Activated CD4-positive, alpha-beta T cell treated with anti-CD3 and anti-CD28 coated beads, Interleukin-2, amount 10 ng/mL, durations not matched to agents 24 days and 14 days (primary cell): ENCODE measurements at regions not wholly inside any gene's neighbourhood (a gene's known extent, or its start where the extent isn't known, plus 50 kb on each side); places are given as distances from the start of the nearest gene placed in this dataset.

Source experiments
- DNase-seq: peaks from one replicate; pipeline ENCODE4 v3.0.0; 2022
- H3K27ac Mint-ChIP-seq: one replicate; pipeline ENCODE4 v1.8.0; 2022; ENCODE audit warnings: mild to moderate bottlenecking, mixed read lengths
- H3K27me3 Mint-ChIP-seq: one replicate; pipeline ENCODE4 v1.8.0; 2022; ENCODE audit warnings: mixed read lengths
- H3K36me3 Mint-ChIP-seq: one replicate; pipeline ENCODE4 v1.8.0; 2022; ENCODE audit warnings: low read depth, mild to moderate bottlenecking, mixed read lengths
- H3K4me1 Mint-ChIP-seq: one replicate; pipeline ENCODE4 v1.8.0; 2021; ENCODE audit warnings: mixed read lengths
- H3K4me3 Mint-ChIP-seq: one replicate; pipeline ENCODE4 v1.8.0; 2022; ENCODE audit warnings: mild to moderate bottlenecking, moderate library complexity, mixed read lengths
- H3K9me3 Mint-ChIP-seq: one replicate; pipeline ENCODE4 v1.8.0; 2021; ENCODE audit warnings: mixed read lengths
- intact Hi-C: fragments of 100-400 bp; cut with micrococcal nuclease; formaldehyde crosslinking; loops from one replicate; pipeline ENCODE4 v1.15.1; 2023

DNA sequence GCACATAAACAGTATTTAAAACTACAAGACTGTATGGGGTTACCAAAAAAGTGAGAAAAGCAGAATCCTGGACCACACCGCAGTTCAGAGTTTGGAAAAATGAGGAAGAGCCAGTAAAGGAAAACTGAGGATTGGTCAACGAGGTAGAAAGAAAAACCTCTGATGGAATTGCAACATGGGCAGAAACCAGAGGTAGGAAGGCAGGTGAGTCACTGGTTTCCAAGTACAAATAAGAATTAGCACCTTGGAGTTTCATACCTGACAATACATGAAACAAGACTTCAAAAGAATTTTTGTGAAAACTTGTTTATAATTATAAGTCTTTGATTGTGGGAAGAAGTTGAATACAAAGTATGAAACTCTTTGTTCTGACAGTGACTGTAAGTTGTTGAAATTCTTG, 533.7 kb upstream of the DAB1 start:
- Mint-ChIP-seq H3K4me1 (no peaks in the 10 kb centered on the region), H3K9me3 (no peaks in the 10 kb centered on the region), H3K27ac (no peak overlapping the region), H3K27me3 (no peaks in the 10 kb centered on the region), H3K36me3 (no peaks in the 10 kb centered on the region), H3K4me3 (no peak overlapping the region)
- DNase-seq: no peak
- intact Hi-C loops: no loop called here

DNA sequence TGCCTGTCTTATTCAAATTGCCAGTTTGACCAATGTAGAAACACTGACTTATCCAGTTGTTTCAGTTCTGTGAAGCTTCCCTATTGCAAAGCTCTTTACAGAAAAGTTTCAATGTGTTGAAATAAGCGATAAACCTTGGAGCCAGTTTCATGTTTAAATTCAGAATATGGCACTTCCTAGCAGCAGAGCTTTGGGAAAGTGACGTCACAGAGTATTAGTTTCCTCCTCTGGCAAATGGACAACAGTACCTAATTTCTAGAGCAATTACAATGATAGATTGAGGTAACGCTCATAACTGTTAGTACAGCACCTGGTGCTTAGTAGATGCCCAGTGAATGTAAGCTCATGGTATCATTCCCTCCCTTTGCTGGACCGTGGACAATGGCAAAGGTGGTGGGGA, 527.5 kb upstream of the DAB1 start:
- Mint-ChIP-seq H3K27ac (no peak overlapping the region), H3K27me3 (no peaks in the 10 kb centered on the region), H3K9me3 (no peaks in the 10 kb centered on the region), H3K36me3 (no peaks in the 10 kb centered on the region), H3K4me1 (no peaks in the 10 kb centered on the region), H3K4me3 (no peak overlapping the region)
- no peak for DNase-seq
- intact Hi-C loops: no loop called here

DNA sequence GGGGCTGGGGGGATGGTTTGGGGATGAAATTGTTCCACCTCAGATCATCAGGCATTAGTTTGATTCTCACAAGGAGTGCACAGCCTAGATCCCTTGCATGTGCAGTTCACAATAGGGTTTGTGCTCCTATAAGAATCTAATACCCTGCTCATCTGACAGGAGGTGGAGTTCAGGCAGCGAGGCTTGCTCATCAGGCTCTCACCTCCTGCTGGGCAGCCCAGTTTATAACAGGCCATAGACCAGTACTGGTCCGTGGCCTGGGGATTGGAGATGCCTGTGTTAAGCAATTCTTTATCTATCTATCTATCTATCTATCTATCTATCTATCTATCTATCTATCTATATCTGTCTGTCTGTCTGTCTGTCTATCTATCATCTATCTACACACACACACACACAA, 525.3 kb upstream of the DAB1 start:
- H3K36me3 Mint-ChIP-seq: no peaks in the 10 kb centered on the region
- no peak overlapping the region for H3K4me3 Mint-ChIP-seq
- intact Hi-C loops: no loop called here
- H3K27ac Mint-ChIP-seq: no peak overlapping the region
- DNase-seq: no peak
- no peaks in the 10 kb centered on the region for H3K4me1 Mint-ChIP-seq
- no peaks in the 10 kb centered on the region for H3K9me3 Mint-ChIP-seq
- H3K27me3 Mint-ChIP-seq: no peaks in the 10 kb centered on the region

DNA sequence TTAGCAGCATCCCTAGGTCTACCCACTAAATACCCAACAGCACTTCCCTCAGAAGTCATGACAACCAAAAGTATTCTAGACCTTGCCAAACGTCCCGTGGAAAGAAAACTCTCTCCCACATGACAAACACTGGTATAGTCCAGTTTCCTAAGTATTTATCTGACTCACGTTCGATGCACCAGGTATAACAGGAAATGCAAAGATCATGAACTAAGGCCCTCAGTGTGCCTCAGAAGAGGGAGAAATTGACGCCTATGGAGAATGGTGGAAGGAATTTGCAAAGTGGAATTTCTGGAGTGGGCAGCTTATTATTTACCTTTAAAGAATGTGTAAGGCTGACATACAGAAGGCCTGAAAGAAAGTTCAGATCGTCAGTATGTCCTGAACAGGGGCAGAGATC, 523.6 kb upstream of the DAB1 start:
- Mint-ChIP-seq H3K36me3 (no peaks in the 10 kb centered on the region), H3K4me1 (no peaks in the 10 kb centered on the region), H3K4me3 (no peak overlapping the region), H3K9me3 (no peaks in the 10 kb centered on the region), H3K27me3 (no peaks in the 10 kb centered on the region), H3K27ac (no peak overlapping the region)
- no peak for DNase-seq
- intact Hi-C loops: no loop called here

DNA sequence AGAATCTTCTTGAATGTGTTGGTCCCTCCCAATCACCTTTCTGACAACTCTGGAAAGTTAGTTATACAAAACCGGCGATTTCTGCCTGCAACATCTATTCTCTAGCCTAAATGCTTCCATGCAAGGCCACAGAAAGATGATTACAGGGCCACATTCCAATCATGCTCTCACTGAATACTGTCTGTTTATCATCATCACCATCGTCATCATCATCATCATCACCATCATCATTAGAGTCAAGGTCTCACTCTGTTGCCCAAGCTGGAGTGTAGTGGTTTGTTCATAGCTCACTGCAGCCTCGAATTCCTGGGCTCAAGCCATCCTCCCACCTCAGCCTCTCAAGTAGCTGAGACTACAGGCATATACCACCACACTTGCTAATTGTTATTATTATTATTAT, 521.2 kb upstream of the DAB1 start:
- H3K36me3 Mint-ChIP-seq: no peaks in the 10 kb centered on the region
- intact Hi-C loops: no loop called here
- no peak overlapping the region for H3K4me3 Mint-ChIP-seq
- H3K27ac Mint-ChIP-seq: no peak overlapping the region
- DNase-seq: no peak
- no peaks in the 10 kb centered on the region for H3K27me3 Mint-ChIP-seq
- no peaks in the 10 kb centered on the region for H3K4me1 Mint-ChIP-seq
- H3K9me3 Mint-ChIP-seq: no peaks in the 10 kb centered on the region

DNA sequence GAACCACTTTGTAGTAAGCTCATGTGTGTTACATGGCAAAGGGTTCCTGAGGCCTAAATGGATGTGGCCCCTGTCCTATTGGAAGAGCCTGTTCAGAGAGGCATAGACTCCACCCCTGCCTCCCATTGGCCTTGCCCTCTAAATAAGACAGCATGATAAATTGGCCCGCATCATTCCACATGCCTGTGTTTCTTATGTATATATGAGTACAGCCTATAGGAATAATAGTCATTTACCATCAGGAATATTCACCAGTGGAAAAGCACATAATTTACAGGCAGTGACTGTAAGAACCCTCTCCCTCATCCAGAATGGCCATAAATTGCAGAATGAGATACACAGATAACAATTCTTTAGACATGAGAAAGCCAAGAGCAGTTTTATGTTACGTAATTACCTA, 519.5 kb upstream of the DAB1 start:
- Mint-ChIP-seq H3K9me3 (peaks cover 3% of the 10 kb centered on the region), H3K27ac (no peak overlapping the region), H3K36me3 (no peaks in the 10 kb centered on the region), H3K27me3 (no peaks in the 10 kb centered on the region), H3K4me3 (no peak overlapping the region), H3K4me1 (no peaks in the 10 kb centered on the region)
- no peak for DNase-seq
- intact Hi-C loops: no loop called here

DNA sequence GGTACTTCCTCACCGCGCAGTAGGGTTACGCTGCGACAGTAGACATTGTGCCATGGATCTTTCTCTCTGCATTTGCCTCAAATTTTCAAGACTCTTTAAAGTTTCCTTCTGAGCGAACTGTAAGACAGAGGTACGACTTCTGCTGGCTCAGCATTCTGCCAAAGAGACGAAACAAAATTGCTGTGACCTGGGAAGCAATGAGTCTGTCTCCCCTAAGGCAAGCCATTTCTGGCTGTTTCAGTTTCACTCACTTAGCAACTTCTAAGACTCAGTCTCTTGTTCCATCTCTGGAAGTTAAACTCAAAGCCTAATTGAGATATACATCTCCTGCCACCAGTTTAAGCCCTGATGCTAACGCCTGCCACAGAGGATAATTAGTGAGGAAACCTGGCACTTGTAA, 510.9 kb upstream of the DAB1 start:
- Mint-ChIP-seq H3K27me3 (peaks cover 3% of the 10 kb centered on the region), H3K9me3 (peaks cover 3% of the 10 kb centered on the region), H3K4me1 (no peaks in the 10 kb centered on the region), H3K27ac (no peak overlapping the region), H3K36me3 (no peaks in the 10 kb centered on the region), H3K4me3 (no peak overlapping the region)
- DNase-seq: no peak
- intact Hi-C loops: no loop called here

DNA sequence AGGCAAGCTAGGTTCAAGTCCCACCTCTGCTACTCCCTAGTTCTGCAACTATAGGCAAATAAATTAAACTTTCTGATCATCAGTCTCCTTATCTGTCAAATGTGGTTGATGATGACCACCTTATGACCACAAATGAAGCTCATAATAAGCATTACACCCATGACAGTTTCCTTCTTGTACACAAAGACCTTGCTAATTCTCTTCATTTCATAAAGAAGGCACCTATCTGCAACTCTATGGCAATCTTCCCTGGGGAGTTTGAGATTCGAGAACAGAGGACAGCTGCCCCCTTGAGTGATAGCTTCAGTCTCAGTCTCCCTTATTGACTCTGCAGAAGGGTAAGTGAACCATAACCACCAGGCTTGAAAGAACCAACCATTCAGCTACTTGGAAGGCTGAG, 503.1 kb upstream of the DAB1 start:
- DNase-seq: no peak
- Mint-ChIP-seq H3K4me1 (no peaks in the 10 kb centered on the region), H3K36me3 (no peaks in the 10 kb centered on the region), H3K9me3 (no peaks in the 10 kb centered on the region), H3K4me3 (no peak overlapping the region), H3K27me3 (peaks cover 3% of the 10 kb centered on the region), H3K27ac (no peak overlapping the region)
- intact Hi-C loops: no loop called here

DNA sequence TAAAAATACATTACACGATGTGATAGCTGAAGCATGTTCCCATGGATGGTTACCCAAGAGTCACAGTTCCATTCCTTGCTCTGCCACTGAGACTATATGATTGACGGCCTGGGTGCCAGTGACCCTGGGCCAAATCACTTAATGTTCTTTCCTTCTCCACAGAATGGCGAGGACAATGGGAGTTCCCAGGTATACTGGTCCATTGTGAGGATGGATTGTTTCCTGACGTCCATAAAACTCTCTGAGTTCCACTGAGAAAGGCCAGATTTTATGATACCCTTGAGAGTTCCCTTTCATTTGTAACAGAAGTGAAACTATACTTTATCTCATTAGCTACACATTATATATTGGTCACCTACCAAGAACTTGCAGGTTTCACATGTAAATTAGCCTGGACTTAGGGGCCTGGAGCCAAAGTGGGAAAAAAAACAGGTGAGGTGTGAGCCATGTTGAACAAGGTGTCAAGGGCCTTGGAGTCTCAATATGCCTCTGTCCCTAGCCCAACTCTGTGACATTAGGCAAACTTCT, 502.2 kb upstream of the DAB1 start:
- Mint-ChIP-seq H3K27ac (no peak overlapping the region), H3K9me3 (no peaks in the 10 kb centered on the region)

DNA sequence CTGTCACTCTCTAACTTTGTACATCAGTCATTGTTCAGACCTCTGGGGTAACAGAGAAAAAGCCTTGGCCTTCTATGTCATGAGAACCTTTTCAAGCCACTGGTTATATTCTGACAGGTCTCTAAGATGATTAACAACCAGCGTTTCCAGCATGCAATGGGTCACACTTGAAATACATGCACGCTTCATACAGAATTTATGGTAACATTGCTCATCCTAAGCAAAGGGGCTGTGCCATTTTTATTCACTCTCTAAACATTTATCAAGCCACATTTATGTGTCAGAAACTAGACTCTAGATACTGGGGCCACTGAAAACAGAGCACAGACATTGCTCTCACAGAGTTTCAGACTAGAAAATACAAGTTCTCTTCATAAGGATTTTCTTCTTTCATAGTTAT, 501.4 kb upstream of the DAB1 start:
- intact Hi-C loops: no loop called here
- no peaks in the 10 kb centered on the region for H3K36me3 Mint-ChIP-seq
- H3K4me3 Mint-ChIP-seq: no peak overlapping the region
- H3K4me1 Mint-ChIP-seq: no peaks in the 10 kb centered on the region
- H3K9me3 Mint-ChIP-seq: no peaks in the 10 kb centered on the region
- DNase-seq: no peak
- no peak overlapping the region for H3K27ac Mint-ChIP-seq
- no peaks in the 10 kb centered on the region for H3K27me3 Mint-ChIP-seq

More for the DNA sequence above, 502.2 kb upstream of the DAB1 start:
- no peak for DNase-seq
- intact Hi-C loops: no loop called here
- no peak overlapping the region for H3K4me3 Mint-ChIP-seq
- H3K27me3 Mint-ChIP-seq: peaks cover 3% of the 10 kb centered on the region
- H3K4me1 Mint-ChIP-seq: no peaks in the 10 kb centered on the region
- no peaks in the 10 kb centered on the region for H3K36me3 Mint-ChIP-seq

DNA sequence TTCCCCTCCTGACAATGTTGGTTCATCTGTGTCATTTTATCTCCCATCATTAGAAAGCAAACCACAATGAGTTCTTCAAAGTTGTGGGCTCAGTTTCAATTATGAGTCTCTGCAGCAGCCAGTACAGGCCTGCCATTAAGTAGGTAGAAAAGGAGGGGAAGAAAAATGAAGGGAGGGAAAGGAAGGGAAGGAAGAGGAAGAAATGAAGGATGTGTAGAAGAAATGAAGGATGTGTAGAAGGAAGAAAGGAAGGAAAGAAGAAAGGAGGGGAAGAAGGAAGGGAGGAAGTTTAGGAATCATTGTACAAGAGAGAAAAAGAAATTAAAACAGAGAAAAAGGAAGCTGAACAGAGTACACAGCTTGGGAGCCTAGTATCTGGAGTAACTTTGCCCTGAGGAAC, 498.3 kb upstream of the DAB1 start:
- DNase-seq: no peak
- Mint-ChIP-seq H3K36me3 (no peaks in the 10 kb centered on the region), H3K27me3 (no peaks in the 10 kb centered on the region), H3K4me3 (no peak overlapping the region), H3K27ac (no peak overlapping the region), H3K9me3 (no peaks in the 10 kb centered on the region), H3K4me1 (no peaks in the 10 kb centered on the region)
- intact Hi-C loops: no loop called here

DNA sequence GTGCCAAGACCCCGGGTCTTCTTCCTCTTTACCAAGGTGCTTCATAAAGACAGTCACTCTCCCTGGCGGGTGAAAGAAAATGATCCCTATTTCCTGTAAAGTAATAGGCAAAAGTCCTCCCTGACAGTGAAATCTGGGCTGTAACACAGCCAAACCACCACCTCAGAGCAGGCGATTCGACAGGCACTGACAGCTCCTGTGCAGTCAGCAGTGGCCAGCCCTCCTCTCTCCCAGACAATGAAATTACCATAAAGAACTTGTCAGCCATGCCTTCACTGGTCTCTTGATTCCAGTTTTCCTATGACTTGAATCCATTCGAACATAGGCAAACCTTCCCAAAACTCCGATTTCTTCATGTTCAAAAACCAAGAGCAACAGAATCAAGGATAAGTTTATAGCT, 492.2 kb upstream of the DAB1 start:
- no peak overlapping the region for H3K4me3 Mint-ChIP-seq
- H3K4me1 Mint-ChIP-seq: no peaks in the 10 kb centered on the region
- H3K36me3 Mint-ChIP-seq: no peaks in the 10 kb centered on the region
- intact Hi-C loops: no loop called here
- H3K27me3 Mint-ChIP-seq: no peaks in the 10 kb centered on the region
- no peak for DNase-seq
- H3K9me3 Mint-ChIP-seq: no peaks in the 10 kb centered on the region
- no peak overlapping the region for H3K27ac Mint-ChIP-seq

DNA sequence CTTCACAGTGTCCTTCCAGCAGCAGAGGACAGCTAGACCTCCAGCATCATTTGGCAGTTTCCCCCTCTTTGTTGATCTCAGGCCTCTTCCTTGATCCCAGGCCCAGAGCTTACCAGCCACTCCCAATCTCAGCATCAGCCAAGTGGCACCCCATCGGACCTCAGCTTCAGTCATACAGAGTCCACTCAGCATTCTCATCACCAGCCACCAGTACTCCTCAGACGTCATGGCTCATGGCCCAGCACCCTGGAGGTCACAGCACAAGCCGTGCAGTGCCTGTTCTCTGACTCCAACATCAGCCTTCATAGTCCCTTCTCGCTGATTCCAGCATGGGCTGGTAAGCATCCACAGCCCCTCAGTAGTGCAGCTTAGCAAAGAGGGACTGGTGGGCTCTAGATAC, 487.6 kb upstream of the DAB1 start:
- Mint-ChIP-seq H3K4me3 (no peak overlapping the region), H3K9me3 (no peaks in the 10 kb centered on the region), H3K4me1 (no peaks in the 10 kb centered on the region), H3K36me3 (no peaks in the 10 kb centered on the region), H3K27me3 (no peaks in the 10 kb centered on the region), H3K27ac (no peak overlapping the region)
- intact Hi-C loops: no loop called here
- DNase-seq: no peak

DNA sequence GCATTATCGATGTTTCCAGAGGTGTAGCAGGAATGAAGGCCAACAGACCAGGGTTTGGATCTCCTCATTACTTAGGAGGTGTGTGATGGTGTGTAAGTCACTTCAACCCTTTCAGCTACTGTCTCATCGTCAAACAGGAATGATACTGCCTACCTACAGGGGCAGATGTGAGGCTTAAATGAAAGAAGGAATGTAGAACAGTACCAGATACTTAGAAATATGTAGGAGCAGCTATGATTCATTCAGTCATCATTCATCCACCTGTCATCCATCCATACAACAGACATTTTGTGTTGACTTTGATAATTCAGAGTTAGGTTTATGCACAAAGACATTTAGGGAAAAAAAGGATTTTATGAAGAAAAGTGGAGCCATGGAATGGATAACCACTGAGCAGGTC, 486.9 kb upstream of the DAB1 start:
- no peaks in the 10 kb centered on the region for H3K4me1 Mint-ChIP-seq
- H3K4me3 Mint-ChIP-seq: no peak overlapping the region
- DNase-seq: no peak
- H3K27ac Mint-ChIP-seq: no peak overlapping the region
- no peaks in the 10 kb centered on the region for H3K27me3 Mint-ChIP-seq
- intact Hi-C loops: no loop called here
- H3K9me3 Mint-ChIP-seq: no peaks in the 10 kb centered on the region
- H3K36me3 Mint-ChIP-seq: no peaks in the 10 kb centered on the region

DNA sequence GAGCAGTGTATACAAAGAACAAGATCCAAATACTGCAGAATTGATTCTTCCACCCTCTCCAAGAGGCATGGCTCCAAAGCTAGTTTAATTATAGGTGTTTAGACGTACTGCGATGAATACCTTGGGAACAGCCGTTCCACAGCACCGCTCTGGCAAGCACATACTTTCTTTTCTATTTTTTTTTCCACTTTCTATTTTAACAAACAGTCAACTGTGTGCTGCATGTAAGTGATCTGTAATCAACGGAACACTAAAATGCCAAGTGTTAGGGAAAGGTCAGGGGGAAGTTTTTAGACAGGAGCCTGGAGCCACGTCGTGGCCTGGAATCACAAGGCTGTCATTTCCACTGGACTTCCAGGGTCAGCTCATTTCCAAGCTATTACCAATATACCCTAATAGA, 486.4 kb upstream of the DAB1 start:
- no peak overlapping the region for H3K27ac Mint-ChIP-seq
- no peaks in the 10 kb centered on the region for H3K27me3 Mint-ChIP-seq
- no peaks in the 10 kb centered on the region for H3K36me3 Mint-ChIP-seq

More for the DNA sequence above, 486.4 kb upstream of the DAB1 start:
- intact Hi-C loops: no loop called here
- no peak for DNase-seq
- H3K9me3 Mint-ChIP-seq: no peaks in the 10 kb centered on the region
- H3K4me1 Mint-ChIP-seq: no peaks in the 10 kb centered on the region
- no peak overlapping the region for H3K4me3 Mint-ChIP-seq
